ENCODE measurements at regions not wholly inside any gene's neighbourhood (a gene's known extent, or its start where the extent isn't known, plus 50 kb on each side); places are given as distances from the start of the nearest gene placed in this dataset.
"Not testable (repeated sequence)": the region's sequence is repeated elsewhere in the genome, so short reads cannot be mapped to it uniquely, and the experiment has no call there.

DNA sequence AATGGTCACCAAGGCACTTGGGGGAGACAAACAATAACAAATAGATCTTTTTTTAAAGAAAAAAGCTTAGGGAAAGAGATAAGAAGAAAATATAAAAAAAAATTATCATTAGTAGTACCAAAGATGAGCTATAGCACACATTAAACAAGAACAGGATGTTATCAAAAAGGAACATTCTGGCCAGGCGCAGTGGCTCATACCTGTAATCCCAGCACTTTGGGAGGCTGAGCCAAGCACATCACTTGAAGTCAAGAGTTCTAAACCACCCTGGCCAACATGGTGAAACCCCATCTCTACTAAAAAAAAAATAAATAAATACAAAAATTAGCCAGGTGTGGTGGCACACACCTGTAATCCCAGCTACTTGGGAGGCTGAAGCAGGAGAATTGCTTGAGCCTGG, 92.9 kb downstream of the C9orf50 start:
- TF ChIP-seq, protein P1, sequence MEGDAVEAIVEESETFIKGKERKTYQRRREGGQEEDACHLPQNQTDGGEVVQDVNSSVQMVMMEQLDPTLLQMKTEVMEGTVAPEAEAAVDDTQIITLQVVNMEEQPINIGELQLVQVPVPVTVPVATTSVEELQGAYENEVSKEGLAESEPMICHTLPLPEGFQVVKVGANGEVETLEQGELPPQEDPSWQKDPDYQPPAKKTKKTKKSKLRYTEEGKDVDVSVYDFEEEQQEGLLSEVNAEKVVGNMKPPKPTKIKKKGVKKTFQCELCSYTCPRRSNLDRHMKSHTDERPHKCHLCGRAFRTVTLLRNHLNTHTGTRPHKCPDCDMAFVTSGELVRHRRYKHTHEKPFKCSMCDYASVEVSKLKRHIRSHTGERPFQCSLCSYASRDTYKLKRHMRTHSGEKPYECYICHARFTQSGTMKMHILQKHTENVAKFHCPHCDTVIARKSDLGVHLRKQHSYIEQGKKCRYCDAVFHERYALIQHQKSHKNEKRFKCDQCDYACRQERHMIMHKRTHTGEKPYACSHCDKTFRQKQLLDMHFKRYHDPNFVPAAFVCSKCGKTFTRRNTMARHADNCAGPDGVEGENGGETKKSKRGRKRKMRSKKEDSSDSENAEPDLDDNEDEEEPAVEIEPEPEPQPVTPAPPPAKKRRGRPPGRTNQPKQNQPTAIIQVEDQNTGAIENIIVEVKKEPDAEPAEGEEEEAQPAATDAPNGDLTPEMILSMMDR (IDR thresholded peaks at IDR 0.05; ENCODE audit: insufficient read depth, low read length) = not testable (repeated sequence)
- TF ChIP-seq, protein P2, sequence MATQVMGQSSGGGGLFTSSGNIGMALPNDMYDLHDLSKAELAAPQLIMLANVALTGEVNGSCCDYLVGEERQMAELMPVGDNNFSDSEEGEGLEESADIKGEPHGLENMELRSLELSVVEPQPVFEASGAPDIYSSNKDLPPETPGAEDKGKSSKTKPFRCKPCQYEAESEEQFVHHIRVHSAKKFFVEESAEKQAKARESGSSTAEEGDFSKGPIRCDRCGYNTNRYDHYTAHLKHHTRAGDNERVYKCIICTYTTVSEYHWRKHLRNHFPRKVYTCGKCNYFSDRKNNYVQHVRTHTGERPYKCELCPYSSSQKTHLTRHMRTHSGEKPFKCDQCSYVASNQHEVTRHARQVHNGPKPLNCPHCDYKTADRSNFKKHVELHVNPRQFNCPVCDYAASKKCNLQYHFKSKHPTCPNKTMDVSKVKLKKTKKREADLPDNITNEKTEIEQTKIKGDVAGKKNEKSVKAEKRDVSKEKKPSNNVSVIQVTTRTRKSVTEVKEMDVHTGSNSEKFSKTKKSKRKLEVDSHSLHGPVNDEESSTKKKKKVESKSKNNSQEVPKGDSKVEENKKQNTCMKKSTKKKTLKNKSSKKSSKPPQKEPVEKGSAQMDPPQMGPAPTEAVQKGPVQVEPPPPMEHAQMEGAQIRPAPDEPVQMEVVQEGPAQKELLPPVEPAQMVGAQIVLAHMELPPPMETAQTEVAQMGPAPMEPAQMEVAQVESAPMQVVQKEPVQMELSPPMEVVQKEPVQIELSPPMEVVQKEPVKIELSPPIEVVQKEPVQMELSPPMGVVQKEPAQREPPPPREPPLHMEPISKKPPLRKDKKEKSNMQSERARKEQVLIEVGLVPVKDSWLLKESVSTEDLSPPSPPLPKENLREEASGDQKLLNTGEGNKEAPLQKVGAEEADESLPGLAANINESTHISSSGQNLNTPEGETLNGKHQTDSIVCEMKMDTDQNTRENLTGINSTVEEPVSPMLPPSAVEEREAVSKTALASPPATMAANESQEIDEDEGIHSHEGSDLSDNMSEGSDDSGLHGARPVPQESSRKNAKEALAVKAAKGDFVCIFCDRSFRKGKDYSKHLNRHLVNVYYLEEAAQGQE (IDR thresholded peaks at IDR 0.05; ENCODE audit: insufficient replicate concordance, low read depth) = not testable (repeated sequence)
- TF ChIP-seq POLR2AphosphoS5 (IDR thresholded peaks at IDR 0.05; ENCODE audit: low read depth) = not testable (repeated sequence)

Measured in HL-60 (cell line).